Liver (tissue), 3 donors: ENCODE measurements at regions not wholly inside any gene's neighbourhood (a gene's known extent, or its start where the extent isn't known, plus 50 kb on each side); places are given as distances from the start of the nearest gene placed in this dataset.

ENCODE experiments used
- EGR1 ChIP-seq, 2 donors: IDR thresholded peaks; 2 replicates each; pipeline ENCODE4 v1.6.1; 2016 to 2018; ENCODE audit warnings: antibody characterized with exemption in 2 of 2, low read depth in 2 of 2
- FOXA2 ChIP-seq: IDR thresholded peaks from 2 replicates; pipeline ENCODE4 v1.6.1; 2016; ENCODE audit warnings: antibody characterized with exemption
- GABPA ChIP-seq, 2 donors: IDR thresholded peaks in 1 of 2; conservative IDR thresholded peaks in 1 of 2; 2 replicates each; pipeline ENCODE4 v1.6.1; 2016; ENCODE audit warnings: antibody characterized with exemption in 2 of 2, mild to moderate bottlenecking in 1 of 2, moderate library complexity in 1 of 2
- HNF4A ChIP-seq, 2 donors: conservative IDR thresholded peaks; 2 replicates each; pipeline ENCODE4 v1.6.1; 2016; ENCODE audit warnings: antibody characterized with exemption in 2 of 2, mild to moderate bottlenecking in 2 of 2
- JUND ChIP-seq, 2 donors: IDR thresholded peaks; 2 replicates each; pipeline ENCODE4 v1.6.1; 2016; ENCODE audit warnings: antibody characterized with exemption in 2 of 2
- RAD21 ChIP-seq, 2 donors: IDR thresholded peaks; 2 replicates each; pipeline ENCODE4 v1.6.1; 2016; ENCODE audit warnings: antibody characterized with exemption in 2 of 2, mild to moderate bottlenecking in 2 of 2
- RXRA ChIP-seq, 2 donors: IDR thresholded peaks; 2 replicates each; pipeline ENCODE4 v1.6.1; 2017 to 2018; ENCODE audit warnings: antibody characterized with exemption in 2 of 2, mild to moderate bottlenecking in 1 of 2
- SP1 ChIP-seq: IDR thresholded peaks from 2 replicates; pipeline ENCODE4 v1.6.1; 2018; ENCODE audit warnings: antibody characterized with exemption, mild to moderate bottlenecking
- TAF1 ChIP-seq: conservative IDR thresholded peaks from 2 replicates; pipeline ENCODE4 v1.6.1; 2016; ENCODE audit warnings: antibody characterized with exemption, mild to moderate bottlenecking
- YY1 ChIP-seq: IDR thresholded peaks from 2 replicates; pipeline ENCODE4 v1.6.1; 2016; ENCODE audit warnings: antibody characterized with exemption, mild to moderate bottlenecking
- TF ChIP-seq, protein P1 (sequence below): fragments of 150-350 bp; IDR thresholded peaks from 2 replicates; pipeline ENCODE4 v1.5.1; 2017; ENCODE audit warnings: improper control_type of control experiment, low read depth, low read length; ENCODE audit not compliant: missing input control
- TF ChIP-seq, protein P2 (sequence below): IDR thresholded peaks from 2 replicates; pipeline ENCODE4 v1.6.1; 2016; ENCODE audit warnings: antibody characterized with exemption
- TF ChIP-seq, protein P3 (sequence below): IDR thresholded peaks from 2 replicates; pipeline ENCODE4 v1.6.1; 2016; ENCODE audit warnings: antibody characterized with exemption, mild to moderate bottlenecking
- donor health status: healthy.
- donor health status: healthy.

DNA sequence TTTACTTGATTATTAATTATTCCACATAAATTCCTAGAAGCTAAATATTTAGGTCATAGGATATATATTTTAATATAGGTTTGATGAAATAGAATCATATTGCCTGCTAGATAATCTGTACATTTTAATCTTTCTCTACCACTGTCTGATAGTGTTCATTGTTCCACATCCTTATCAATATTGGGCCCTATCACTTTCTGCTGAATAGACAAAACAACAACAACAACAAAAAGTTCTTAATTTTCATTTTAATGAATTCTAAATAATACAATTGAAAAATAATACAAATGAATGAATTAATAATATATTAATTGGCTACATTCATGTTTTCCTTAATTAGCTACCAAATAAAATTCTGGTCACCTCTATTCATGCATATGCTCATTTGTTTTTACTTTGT lies 1437.2 kb downstream of the LRFN5 start:
- TF ChIP-seq, protein P1, sequence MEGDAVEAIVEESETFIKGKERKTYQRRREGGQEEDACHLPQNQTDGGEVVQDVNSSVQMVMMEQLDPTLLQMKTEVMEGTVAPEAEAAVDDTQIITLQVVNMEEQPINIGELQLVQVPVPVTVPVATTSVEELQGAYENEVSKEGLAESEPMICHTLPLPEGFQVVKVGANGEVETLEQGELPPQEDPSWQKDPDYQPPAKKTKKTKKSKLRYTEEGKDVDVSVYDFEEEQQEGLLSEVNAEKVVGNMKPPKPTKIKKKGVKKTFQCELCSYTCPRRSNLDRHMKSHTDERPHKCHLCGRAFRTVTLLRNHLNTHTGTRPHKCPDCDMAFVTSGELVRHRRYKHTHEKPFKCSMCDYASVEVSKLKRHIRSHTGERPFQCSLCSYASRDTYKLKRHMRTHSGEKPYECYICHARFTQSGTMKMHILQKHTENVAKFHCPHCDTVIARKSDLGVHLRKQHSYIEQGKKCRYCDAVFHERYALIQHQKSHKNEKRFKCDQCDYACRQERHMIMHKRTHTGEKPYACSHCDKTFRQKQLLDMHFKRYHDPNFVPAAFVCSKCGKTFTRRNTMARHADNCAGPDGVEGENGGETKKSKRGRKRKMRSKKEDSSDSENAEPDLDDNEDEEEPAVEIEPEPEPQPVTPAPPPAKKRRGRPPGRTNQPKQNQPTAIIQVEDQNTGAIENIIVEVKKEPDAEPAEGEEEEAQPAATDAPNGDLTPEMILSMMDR, result no peak
- no peak for TF ChIP-seq YY1
- no peak for TF ChIP-seq JUND (IDR thresholded peaks at IDR 0.05)
- no peak for TF ChIP-seq SP1
- TF ChIP-seq EGR1 (IDR thresholded peaks at IDR 0.05; ENCODE audit: low read depth in 2 of 2), result no peak
- no peak for TF ChIP-seq HNF4A (conservative IDR thresholded peaks at IDR 0.05)
- TF ChIP-seq, protein P2, sequence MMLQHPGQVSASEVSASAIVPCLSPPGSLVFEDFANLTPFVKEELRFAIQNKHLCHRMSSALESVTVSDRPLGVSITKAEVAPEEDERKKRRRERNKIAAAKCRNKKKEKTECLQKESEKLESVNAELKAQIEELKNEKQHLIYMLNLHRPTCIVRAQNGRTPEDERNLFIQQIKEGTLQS, result no peak
- no peak for TF ChIP-seq GABPA (IDR thresholded peaks at IDR 0.05 in 1 of 2, conservative IDR thresholded peaks at IDR 0.05 in 1 of 2)
- no peak for TF ChIP-seq TAF1
- TF ChIP-seq, protein P3, sequence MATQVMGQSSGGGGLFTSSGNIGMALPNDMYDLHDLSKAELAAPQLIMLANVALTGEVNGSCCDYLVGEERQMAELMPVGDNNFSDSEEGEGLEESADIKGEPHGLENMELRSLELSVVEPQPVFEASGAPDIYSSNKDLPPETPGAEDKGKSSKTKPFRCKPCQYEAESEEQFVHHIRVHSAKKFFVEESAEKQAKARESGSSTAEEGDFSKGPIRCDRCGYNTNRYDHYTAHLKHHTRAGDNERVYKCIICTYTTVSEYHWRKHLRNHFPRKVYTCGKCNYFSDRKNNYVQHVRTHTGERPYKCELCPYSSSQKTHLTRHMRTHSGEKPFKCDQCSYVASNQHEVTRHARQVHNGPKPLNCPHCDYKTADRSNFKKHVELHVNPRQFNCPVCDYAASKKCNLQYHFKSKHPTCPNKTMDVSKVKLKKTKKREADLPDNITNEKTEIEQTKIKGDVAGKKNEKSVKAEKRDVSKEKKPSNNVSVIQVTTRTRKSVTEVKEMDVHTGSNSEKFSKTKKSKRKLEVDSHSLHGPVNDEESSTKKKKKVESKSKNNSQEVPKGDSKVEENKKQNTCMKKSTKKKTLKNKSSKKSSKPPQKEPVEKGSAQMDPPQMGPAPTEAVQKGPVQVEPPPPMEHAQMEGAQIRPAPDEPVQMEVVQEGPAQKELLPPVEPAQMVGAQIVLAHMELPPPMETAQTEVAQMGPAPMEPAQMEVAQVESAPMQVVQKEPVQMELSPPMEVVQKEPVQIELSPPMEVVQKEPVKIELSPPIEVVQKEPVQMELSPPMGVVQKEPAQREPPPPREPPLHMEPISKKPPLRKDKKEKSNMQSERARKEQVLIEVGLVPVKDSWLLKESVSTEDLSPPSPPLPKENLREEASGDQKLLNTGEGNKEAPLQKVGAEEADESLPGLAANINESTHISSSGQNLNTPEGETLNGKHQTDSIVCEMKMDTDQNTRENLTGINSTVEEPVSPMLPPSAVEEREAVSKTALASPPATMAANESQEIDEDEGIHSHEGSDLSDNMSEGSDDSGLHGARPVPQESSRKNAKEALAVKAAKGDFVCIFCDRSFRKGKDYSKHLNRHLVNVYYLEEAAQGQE, result no peak
- TF ChIP-seq RAD21 (IDR thresholded peaks at IDR 0.05), result no peak
- no peak for TF ChIP-seq FOXA2
- TF ChIP-seq RXRA (IDR thresholded peaks at IDR 0.05), result no peak
